ENCODE measurements at regions not wholly inside any gene's neighbourhood (a gene's known extent, or its start where the extent isn't known, plus 50 kb on each side); places are given as distances from the start of the nearest gene placed in this dataset.

GRCh38 chr18:51879329-51879728, 460.7 kb upstream of the DCC start:
- TF ChIP-seq NFRKB (IDR thresholded peaks at IDR 0.05) (no peak), SP1 (IDR thresholded peaks at IDR 0.05) (no peak), ZNF384 (IDR thresholded peaks at IDR 0.05) (no peak), CTBP1 (IDR thresholded peaks at IDR 0.05; ENCODE audit: borderline replicate concordance) (no peak), ARNT (IDR thresholded peaks at IDR 0.05) (no peak), FOXK2 (IDR thresholded peaks at IDR 0.05) (no peak), SUZ12 (IDR thresholded peaks at IDR 0.05) (no peak), BHLHE40 (IDR thresholded peaks at IDR 0.05; ENCODE audit: borderline replicate concordance) (no peak), FOXM1 (IDR thresholded peaks at IDR 0.05; ENCODE audit: borderline replicate concordance) (no peak), PKNOX1 (IDR thresholded peaks at IDR 0.05) (no peak)
